OCI-LY1 (cell line): ENCODE measurements at regions not wholly inside any gene's neighbourhood (a gene's known extent, or its start where the extent isn't known, plus 50 kb on each side); places are given as distances from the start of the nearest gene placed in this dataset.

Experiments
- CTCF ChIP-seq: fragments of 200-600 bp; sonication (generic), shearing (Covaris generic); IDR thresholded peaks from 2 replicates; pipeline ENCODE4 v1.5.1; 2017; ENCODE audit warnings: mild to moderate bottlenecking, antibody characterized with exemption, low read length, moderate library complexity, mixed read lengths
- EZH2 ChIP-seq: fragments of 200-600 bp; sonication (generic), shearing (Covaris generic); IDR thresholded peaks from 2 replicates; pipeline ENCODE4 v1.8.0; 2017; ENCODE audit warnings: borderline replicate concordance, mixed run types, mild to moderate bottlenecking, antibody characterized with exemption, low read length, moderate library complexity, mixed read lengths

GRCh38 chr6:92864966-92865555 is 554.3 kb downstream of the EPHA7 start:
- TF ChIP-seq CTCF (peak; percentile 26; the same call in 1 of the 2 replicates), EZH2 (no peak)
